Stimulated activated CD8-positive, alpha-beta memory T cell treated with anti-CD3 and anti-CD28 coated beads, Interleukin-7, amount 100 ng/mL, for 48 hours (primary cell): ENCODE measurements at regions not wholly inside any gene's neighbourhood (a gene's known extent, or its start where the extent isn't known, plus 50 kb on each side); places are given as distances from the start of the nearest gene placed in this dataset.
"Not testable (repeated sequence)": the region's sequence is repeated elsewhere in the genome, so short reads cannot be mapped to it uniquely, and the experiment has no call there.

ENCODE experiments used
- DNase-seq, 2 donors: peaks; one replicate each; pipeline ENCODE4 v3.0.0-alpha.2; 2020; ENCODE audit warnings: low read depth in 1 of 2; ENCODE audit errors: extremely low read depth in 1 of 2

DNA sequence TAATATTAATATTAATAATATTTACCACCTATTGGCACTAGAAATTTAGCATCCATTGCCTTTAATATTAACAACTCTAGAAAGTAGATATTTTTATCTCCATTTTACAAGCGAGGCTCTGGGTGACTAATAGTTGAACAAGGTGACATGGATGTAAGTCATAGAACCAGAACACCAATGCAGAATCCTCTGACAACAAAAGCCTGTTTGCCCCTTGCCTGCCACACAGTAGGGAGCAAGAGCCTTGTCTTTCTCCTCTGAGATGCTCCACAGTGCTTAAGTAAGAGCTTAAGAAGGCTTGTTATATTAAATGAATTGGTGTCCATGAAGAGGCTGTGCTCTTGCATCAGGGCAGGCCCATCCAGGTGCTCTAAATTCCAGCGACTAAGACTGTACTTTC lies 51.2 kb upstream of the LBX1 start:
- DNase-seq: no peak

DNA sequence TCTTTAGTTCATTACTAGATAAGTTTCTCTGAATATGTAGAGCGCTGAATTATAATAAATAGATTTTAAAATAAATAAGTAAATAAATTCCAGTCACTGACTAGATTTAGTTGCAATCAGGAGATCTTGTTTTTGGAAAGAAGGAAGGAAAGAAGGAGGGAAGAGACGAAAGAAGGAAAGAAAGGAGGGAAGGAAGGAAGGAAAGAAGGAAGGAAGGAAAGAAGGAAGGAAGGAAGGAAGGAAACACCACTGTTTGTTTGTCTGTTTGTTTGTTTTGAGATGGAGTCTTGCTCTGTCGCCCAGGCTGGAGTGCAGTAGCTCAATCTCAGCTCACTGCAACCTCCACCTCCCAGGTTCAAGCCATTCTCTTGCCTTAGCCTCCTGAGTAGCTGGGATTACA lies 51.7 kb upstream of the LBX1 start:
- DNase-seq: not testable (repeated sequence)

DNA sequence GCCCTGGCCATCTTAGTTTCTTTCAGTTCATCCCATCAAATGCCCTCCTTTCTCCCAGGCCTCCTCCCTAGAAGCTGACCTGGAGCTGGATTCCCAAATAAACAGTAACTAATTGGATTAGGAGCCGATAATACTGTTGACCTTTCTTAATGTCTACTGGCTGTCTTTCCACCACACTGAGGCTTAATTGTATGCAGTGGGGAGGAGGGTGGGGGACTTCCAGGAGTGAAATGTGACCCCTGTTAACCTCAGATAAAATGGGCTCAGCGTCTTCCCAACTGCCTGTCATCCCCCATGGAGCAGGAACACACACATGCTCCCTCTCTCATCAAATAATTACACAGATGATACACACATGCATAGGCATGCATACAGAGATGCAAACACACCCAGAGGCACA lies 53.7 kb upstream of the LBX1 start:
- no peak for DNase-seq

DNA sequence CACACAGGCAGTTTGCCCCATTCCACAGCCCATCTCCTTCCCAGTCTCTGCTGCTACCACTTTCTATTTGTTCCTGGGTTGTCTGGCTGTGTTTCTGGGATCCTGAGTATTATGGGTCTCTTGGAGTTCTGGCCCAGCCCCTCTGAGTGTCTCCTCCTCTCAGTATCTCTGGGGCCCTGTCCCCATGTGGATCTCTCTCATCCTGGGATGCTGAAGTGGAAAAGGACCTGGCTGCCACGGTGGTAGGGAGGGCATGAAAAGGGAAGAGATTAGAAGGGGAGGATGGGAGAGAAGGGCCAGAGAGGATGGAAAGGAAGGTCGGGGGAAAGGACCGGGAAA lies 54.5 kb upstream of the LBX1 start:
- no peak for DNase-seq

GRCh38 chr10:101284101-101284743 lies 55.0 kb upstream of the LBX1 start:
- DNase-seq: no peak

- no peak for DNase-seq
These were observed 55.6 kb upstream of the LBX1 start for GRCh38 chr10:101284744-101285463.

- DNase-seq: no peak
These were observed 56.3 kb upstream of the LBX1 start for GRCh38 chr10:101285519-101286070.

GRCh38 chr10:101286248-101287046 lies 57.2 kb upstream of the LBX1 start:
- no peak for DNase-seq

DNA sequence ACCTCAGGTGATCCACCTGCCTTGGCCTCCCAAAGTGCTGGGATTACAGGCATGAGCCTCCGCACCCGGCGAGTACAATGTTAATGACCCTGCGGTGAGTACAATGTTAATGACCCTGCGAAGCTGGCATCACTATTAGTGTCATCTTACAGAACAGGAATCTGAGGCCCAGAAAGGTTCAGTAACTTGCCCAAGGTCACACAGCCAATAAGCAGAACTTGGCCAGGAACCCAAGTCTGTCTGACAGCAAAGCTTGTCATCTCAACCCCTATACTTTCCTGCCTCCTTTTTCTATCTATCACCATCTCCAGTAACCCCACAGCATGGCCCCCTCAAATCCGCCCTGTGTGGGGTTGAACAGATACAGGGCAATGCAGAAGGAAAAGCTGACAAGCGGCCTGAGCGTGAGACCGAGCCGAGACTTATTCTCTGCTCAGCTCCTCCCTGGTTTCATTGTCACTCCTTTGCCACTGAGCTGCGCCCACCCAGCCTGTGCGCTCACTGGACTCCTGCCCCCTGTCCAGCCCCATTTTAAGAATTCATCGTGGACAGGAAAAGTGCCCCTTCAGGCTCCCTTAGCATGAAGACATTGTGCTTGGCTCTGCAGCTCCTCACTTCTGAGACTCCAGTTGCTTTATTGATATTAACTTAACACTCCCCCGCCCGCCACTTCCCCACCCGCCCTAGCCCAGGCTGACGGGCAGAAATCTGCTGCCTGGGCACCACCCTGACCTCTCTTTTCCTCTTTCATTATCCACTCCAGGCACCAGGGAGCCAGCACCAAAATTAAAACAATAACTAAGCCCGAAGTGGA lies 58.1 kb upstream of the LBX1 start:
- DNase-seq: no peak

DNA sequence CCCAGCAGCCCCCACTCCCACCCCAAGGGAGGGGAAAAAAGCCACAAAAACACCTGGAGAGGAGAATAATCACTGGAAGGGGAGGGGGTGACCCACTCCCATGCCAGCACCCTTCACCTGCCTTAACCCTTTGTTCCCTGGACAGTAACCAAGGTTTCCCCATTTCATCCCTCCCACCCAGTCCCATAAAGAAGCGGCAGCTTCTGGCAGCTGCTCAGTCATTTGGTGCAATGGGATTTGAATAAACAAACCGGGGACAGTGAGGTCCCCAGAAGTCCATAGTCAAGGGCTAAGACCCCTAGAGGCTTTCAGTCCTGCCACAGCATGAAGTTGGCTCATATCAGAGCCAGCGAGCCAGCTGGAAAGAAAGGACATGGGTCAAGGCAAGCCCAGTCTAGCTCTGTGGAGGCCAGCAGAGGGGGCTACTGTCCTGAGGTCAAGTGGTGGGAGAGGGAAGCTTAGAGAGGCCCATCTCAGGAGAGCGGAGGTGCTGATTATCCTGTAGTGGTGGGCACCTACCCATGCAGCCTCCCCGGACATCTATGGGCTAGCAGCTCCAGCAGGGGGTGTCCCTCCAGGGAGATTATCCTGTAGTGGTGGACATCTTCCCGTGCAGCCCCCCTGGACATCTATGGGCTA lies 58.9 kb upstream of the LBX1 start:
- DNase-seq: no peak

- DNase-seq: no peak
These were observed 60.3 kb upstream of the LBX1 start for GRCh38 chr10:101289541-101289940.

DNA sequence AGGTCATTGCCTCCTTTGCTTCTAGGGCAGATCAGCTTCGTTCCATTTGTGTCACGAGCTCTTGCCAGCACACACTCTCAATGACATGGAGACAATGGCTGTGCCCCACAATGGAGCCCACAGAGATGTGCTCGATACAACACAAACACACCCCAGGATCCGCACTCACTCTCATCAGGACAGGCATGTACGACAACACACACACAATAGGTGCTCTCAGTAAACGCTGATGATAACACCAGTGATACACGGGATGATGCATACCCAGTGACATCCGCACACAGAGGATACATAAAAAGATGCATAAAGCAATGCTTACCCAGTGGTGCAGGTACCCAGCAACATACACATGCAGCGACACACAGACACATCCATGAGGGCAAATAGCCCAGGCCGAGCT lies 61.2 kb upstream of the LBX1 start:
- no peak for DNase-seq

GRCh38 chr10:101290881-101291280 lies 61.6 kb upstream of the LBX1 start:
- no peak for DNase-seq

- peak; percentile 14 to 48 for DNase-seq
These were observed 62.3 kb upstream of the LBX1 start for GRCh38 chr10:101291331-101292193.

DNA sequence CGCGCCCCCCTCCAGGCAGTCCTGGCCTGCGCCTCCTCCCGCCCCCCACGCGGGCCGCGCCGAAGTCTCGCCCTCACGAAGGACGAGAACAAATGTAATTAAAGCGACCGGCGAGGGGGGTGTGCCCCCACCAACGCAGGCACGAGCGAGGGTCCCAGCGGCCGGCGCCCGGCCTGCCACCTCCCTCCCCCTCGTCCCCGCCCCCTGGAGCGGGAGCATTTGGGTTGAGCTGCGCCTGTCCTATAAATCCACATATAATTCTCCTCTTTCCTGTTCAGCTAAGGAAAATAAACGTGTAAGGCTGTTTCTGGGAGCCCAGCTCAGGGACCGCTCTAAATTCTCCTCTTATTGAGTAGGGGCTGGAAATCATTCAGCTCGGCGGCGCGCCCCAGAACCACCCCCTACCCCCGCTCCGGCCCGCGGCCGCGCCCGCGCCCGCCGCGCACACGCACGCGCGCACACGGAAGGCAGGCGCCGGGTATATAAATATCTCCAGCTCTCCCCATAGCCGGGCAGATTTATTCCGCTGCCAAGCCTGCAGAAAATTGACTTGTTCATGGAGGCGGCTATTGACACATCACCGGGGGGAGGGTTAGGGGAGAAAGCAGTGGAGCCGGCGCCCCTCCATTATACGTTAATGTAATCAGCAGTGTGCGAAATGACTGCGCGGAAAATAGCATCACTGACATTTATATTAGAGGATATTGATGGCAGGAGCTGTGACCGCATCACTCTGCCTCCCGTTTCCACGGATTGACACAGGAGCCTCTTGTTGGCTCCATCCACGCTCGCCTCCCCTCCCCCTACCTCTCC lies 61.6 kb upstream of the BTRC start:
- no peak for DNase-seq

DNA sequence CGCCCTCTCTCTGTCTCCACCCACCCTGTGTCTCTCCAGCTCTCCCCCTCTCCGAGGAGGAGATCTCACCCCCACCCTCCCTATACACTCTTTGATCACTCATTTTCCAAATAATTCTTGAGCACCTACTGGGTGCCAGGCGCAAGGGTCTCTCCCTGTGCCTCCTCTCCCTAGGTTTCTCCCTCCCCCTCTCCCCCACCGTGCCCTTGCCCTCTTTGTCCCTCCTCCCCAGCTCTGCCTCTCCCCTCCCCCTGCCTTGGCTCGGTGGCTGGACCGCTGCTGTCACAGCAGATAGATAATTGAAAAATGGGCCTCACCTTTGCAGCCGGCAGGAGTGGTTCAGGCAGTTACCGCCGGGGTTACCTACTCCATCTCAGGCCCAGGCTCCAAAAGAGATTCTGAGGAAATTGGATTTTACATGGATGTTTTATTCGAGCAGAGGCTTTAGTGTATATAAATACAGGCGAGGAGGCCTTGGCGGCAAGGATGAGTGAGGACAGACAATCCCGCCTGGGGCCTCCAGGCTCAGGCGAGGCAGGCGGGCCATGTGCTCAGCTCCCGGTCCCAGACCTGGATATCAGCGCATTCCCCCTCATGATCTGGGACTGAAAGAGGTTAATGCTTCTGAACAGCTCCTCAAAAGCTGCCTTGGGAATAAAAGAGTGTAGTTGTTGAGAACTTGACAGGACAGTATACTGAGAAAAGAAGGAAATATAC lies 60.8 kb upstream of the BTRC start:
- no peak for DNase-seq

GRCh38 chr10:101294109-101294508 lies 59.9 kb upstream of the BTRC start:
- DNase-seq: no peak

DNA sequence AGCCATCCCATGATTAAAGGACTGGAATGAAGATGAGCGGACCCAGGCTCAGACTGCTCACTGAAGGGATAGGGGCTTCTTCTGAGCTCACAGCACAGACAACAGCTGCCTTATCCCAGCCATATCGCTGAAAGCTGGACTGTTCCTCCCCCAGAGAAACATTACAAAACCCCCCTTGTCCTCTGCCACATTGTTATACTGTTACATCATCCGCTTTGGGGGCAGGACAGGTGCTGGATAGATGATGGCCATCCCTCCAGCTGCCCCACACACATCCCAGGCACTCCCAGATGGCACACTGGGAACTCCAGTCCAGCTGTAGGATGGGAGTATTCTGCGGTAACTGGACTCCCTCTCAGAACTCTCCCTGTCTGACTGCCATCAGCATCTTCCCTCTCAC lies 58.7 kb upstream of the BTRC start:
- DNase-seq: no peak
